ENCODE measurements at regions not wholly inside any gene's neighbourhood (a gene's known extent, or its start where the extent isn't known, plus 50 kb on each side); places are given as distances from the start of the nearest gene placed in this dataset.

DNA sequence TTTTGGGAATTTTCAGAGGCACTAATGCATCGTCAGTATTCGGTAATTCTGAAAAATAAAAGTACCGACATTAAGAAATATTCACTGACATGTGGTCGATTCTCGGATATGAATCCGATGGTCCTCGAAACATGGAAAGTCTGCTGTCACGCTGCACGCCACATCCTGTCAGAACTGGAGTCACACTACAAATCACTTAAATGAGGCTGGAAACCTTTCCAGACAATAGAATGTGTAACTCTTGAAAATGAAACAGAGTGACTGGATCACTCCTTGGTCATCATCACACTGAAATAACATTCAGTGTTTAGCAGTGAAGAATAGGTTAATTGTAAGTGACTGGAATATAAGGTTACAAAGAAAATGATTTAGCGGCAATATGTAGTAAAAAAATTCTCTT is 620.1 kb upstream of the ADAMTS5 start:
- H3K9me3 ChIP-seq (ENCODE audit: low read depth) = no peaks in the 10 kb centered on the region
- no peak for TF ChIP-seq EZH2 (IDR thresholded peaks at IDR 0.05; ENCODE audit: borderline replicate concordance)
- TF ChIP-seq, protein P1, sequence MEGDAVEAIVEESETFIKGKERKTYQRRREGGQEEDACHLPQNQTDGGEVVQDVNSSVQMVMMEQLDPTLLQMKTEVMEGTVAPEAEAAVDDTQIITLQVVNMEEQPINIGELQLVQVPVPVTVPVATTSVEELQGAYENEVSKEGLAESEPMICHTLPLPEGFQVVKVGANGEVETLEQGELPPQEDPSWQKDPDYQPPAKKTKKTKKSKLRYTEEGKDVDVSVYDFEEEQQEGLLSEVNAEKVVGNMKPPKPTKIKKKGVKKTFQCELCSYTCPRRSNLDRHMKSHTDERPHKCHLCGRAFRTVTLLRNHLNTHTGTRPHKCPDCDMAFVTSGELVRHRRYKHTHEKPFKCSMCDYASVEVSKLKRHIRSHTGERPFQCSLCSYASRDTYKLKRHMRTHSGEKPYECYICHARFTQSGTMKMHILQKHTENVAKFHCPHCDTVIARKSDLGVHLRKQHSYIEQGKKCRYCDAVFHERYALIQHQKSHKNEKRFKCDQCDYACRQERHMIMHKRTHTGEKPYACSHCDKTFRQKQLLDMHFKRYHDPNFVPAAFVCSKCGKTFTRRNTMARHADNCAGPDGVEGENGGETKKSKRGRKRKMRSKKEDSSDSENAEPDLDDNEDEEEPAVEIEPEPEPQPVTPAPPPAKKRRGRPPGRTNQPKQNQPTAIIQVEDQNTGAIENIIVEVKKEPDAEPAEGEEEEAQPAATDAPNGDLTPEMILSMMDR (IDR thresholded peaks at IDR 0.05; ENCODE audit: poor library complexity) = no peak
- TF ChIP-seq EZH2phosphoT487 (IDR thresholded peaks at IDR 0.05; ENCODE audit: low read depth, severe bottlenecking, unreplicated experiment) = no peak
- no peaks in the 10 kb centered on the region for H3K36me3 ChIP-seq (replicated peaks; ENCODE audit: insufficient read depth, low read depth)
- H3K27ac ChIP-seq = no peak overlapping the region
- DNase-seq (ENCODE audit: low spot score) = no peak
- H3K27me3 ChIP-seq = no peaks in the 10 kb centered on the region
- no peaks in the 10 kb centered on the region for H3K79me2 ChIP-seq
- no peak overlapping the region for H3K4me2 ChIP-seq
- no peaks in the 10 kb centered on the region for H3K9me2 ChIP-seq (replicated peaks; ENCODE audit: insufficient read depth)
- 95% methylated on average over 10 of the region's 10 CpGs for WGBS (ENCODE audit: low lambda C conversion rate, missing lambda C conversion rate)
- H4K20me1 ChIP-seq (ENCODE audit: insufficient read depth, poor library complexity, severe bottlenecking) = no peaks in the 10 kb centered on the region
- no peak overlapping the region for H3K4me3 ChIP-seq
- H3K4me1 ChIP-seq (ENCODE audit: insufficient read depth) = no peaks in the 10 kb centered on the region
- H2AFZ ChIP-seq = no peak overlapping the region

DNA sequence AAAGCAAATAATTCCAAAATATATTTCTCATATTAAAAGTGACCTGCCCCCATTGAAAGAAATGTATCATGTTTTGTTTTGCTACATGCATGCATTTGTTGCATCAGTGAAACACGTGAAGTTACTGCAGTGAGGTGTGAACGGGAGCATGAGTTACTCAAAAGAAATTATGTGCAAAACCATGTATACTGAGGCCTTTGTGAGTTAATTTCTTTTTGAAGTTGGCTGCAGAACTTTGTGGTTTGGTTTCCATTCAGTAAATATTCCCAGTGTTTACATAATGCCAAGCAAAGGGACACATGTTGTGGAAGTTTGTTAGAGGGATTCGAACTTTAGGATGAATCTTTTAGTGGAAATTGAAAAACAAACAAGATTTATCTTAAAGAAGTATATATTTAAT is 619.4 kb upstream of the ADAMTS5 start:
- Histone ChIP-seq H3K27ac (no peak overlapping the region), H3K36me3 (replicated peaks; ENCODE audit: insufficient read depth, low read depth) (no peaks in the 10 kb centered on the region), H3K4me3 (no peak overlapping the region), H3K27me3 (no peaks in the 10 kb centered on the region), H3K9me3 (ENCODE audit: low read depth) (no peaks in the 10 kb centered on the region), H2AFZ (no peak overlapping the region), H4K20me1 (ENCODE audit: insufficient read depth, poor library complexity, severe bottlenecking) (no peaks in the 10 kb centered on the region), H3K79me2 (no peaks in the 10 kb centered on the region), H3K4me2 (no peak overlapping the region), H3K9me2 (replicated peaks; ENCODE audit: insufficient read depth) (no peaks in the 10 kb centered on the region), H3K4me1 (ENCODE audit: insufficient read depth) (no peaks in the 10 kb centered on the region)
- 69% methylated on average over 3 of the region's 3 CpGs for WGBS (ENCODE audit: low lambda C conversion rate, missing lambda C conversion rate)
- TF ChIP-seq EZH2 (IDR thresholded peaks at IDR 0.05; ENCODE audit: borderline replicate concordance) = no peak
- TF ChIP-seq, protein P1 (IDR thresholded peaks at IDR 0.05; ENCODE audit: poor library complexity) = no peak
- no peak for TF ChIP-seq EZH2phosphoT487 (IDR thresholded peaks at IDR 0.05; ENCODE audit: low read depth, severe bottlenecking, unreplicated experiment)
- no peak for DNase-seq (ENCODE audit: low spot score)

DNA sequence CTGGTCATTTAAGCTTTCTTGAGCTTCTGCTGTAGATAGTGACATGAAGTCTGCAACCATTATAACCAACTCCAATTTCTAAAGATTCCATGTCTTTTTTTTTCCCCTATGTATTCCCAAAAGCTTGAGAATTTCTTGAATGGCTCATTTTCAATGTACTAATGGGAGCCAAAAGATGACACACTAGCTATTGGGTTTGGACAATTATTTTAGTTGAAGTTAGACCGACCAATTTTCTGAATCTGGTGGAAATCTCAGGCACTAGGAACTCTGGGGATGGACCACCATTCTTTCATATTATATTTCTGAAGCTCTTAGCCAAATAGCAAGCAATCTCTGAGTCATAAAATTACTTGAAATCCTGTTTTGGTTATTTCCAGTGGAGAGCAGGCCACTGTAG is 617.4 kb upstream of the ADAMTS5 start:
- TF ChIP-seq, protein P1 (IDR thresholded peaks at IDR 0.05; ENCODE audit: poor library complexity) = no peak
- 97% methylated on average over 1 of the region's 1 CpG for WGBS (ENCODE audit: low lambda C conversion rate, missing lambda C conversion rate)
- H2AFZ ChIP-seq = no peak overlapping the region
- no peaks in the 10 kb centered on the region for H3K79me2 ChIP-seq
- H4K20me1 ChIP-seq (ENCODE audit: insufficient read depth, poor library complexity, severe bottlenecking) = no peaks in the 10 kb centered on the region
- H3K4me3 ChIP-seq = no peak overlapping the region
- DNase-seq (ENCODE audit: low spot score) = no peak
- H3K9me2 ChIP-seq (replicated peaks; ENCODE audit: insufficient read depth) = no peaks in the 10 kb centered on the region
- no peaks in the 10 kb centered on the region for H3K4me1 ChIP-seq (ENCODE audit: insufficient read depth)
- no peaks in the 10 kb centered on the region for H3K36me3 ChIP-seq (replicated peaks; ENCODE audit: insufficient read depth, low read depth)
- no peak overlapping the region for H3K27ac ChIP-seq
- no peak overlapping the region for H3K4me2 ChIP-seq
- no peaks in the 10 kb centered on the region for H3K27me3 ChIP-seq
- H3K9me3 ChIP-seq (ENCODE audit: low read depth) = no peaks in the 10 kb centered on the region

DNA sequence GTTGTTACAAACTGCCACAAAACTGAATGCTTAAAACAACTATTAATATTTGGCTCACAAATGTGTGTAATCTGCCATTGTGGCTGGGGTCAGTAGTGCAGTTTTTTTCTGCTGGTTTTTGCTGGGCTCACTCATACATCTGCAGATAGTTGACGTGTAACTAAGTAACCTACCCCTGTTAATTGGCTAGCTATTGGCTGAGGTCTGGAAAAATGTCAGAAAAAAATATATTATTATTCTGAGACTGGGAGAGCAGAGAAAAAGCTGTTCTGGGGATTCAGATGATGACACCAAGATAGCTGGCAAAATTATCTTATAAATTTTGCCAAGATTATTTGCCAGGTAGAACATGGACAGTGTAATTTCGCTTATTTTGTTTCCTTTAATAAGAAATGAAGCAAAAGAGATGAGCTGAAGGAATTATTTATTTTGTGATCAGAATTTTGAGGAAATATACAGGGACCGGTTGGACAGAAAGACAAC is 616.1 kb upstream of the ADAMTS5 start:
- no peak for TF ChIP-seq EZH2phosphoT487 (IDR thresholded peaks at IDR 0.05; ENCODE audit: low read depth, severe bottlenecking, unreplicated experiment)
- TF ChIP-seq, protein P1 (IDR thresholded peaks at IDR 0.05; ENCODE audit: poor library complexity) = no peak
- TF ChIP-seq EZH2 (IDR thresholded peaks at IDR 0.05; ENCODE audit: borderline replicate concordance) = no peak
- 87% methylated on average over 3 of the region's 3 CpGs for WGBS (ENCODE audit: low lambda C conversion rate, missing lambda C conversion rate)
- no peak for DNase-seq (ENCODE audit: low spot score)

More for the DNA sequence above, 616.1 kb upstream of the ADAMTS5 start:
- Histone ChIP-seq H3K9me3 (ENCODE audit: low read depth) (no peaks in the 10 kb centered on the region), H2AFZ (no peak overlapping the region), H3K79me2 (no peaks in the 10 kb centered on the region), H3K4me2 (no peak overlapping the region), H3K36me3 (replicated peaks; ENCODE audit: insufficient read depth, low read depth) (no peaks in the 10 kb centered on the region), H3K9me2 (replicated peaks; ENCODE audit: insufficient read depth) (no peaks in the 10 kb centered on the region), H3K4me3 (no peak overlapping the region), H3K27ac (no peak overlapping the region), H4K20me1 (ENCODE audit: insufficient read depth, poor library complexity, severe bottlenecking) (no peaks in the 10 kb centered on the region), H3K27me3 (no peaks in the 10 kb centered on the region), H3K4me1 (ENCODE audit: insufficient read depth) (no peaks in the 10 kb centered on the region)
